Endothelial cell of umbilical vein (primary cell): ENCODE measurements at regions not wholly inside any gene's neighbourhood (a gene's known extent, or its start where the extent isn't known, plus 50 kb on each side); places are given as distances from the start of the nearest gene placed in this dataset.
A peak's percentile ranks its signal among the peaks of the same experiment; 100 is the strongest.

Experiments
- BruUV-seq: library from RNA; stranded (reverse); fragments of 400-500 nt; replicated peaks from 2 replicates; lab custom pipeline; 2021; lab: Mats Ljungman, UMichigan
- CTCF ChIA-PET: fragments of 300-600, 350-600 bp; sonication (Branson Sonifier 250); formaldehyde crosslinking; loops from one replicate; lab custom pipeline; 2021; ENCODE audit warnings: antibody characterized with exemption, inconsistent platforms; lab: Charles Lee
- POLR2A ChIA-PET: fragments of 300-600, 350-600 bp; sonication (Branson Sonifier 250); formaldehyde crosslinking; loops from one replicate; lab custom pipeline; 2021; ENCODE audit warnings: antibody characterized with exemption, inconsistent platforms; lab: Charles Lee
- DNase-seq: peaks from one replicate; pipeline ENCODE4 v3.0.0-alpha.2; 2011; ENCODE audit warnings: low read depth, low spot score
- FAIRE-seq: peaks from 2 replicates; lab custom pipeline; 2011; peaks lifted over from hg19 to GRCh38; lab: Jason Lieb, UNC
- H2AFZ ChIP-seq: 2 replicates; pipeline ENCODE4 v1.6.0; 2012; ENCODE audit warnings: low read depth, low read length, control low read depth, inconsistent platforms
- H3K27ac ChIP-seq: 2 replicates; pipeline ENCODE4 v1.5.1; 2011; ENCODE audit warnings: low read depth, mild to moderate bottlenecking, control low read depth, low read length, moderate library complexity; ENCODE audit not compliant: insufficient read depth
- H3K27me3 ChIP-seq, 2 experiments: 2 replicates each; pipeline versions ENCODE4 v1.6.0 to v1.6.1; 2011; ENCODE audit warnings: low read length in 2 of 2, mixed read lengths in 1 of 2; ENCODE audit not compliant: control insufficient read depth in 2 of 2, insufficient read depth in 2 of 2
- H3K36me3 ChIP-seq, 2 experiments: 2 replicates in 1 of 2; 3 replicates in 1 of 2; pipeline ENCODE4 v1.5.1; 2011; ENCODE audit warnings: low read length in 2 of 2, mild to moderate bottlenecking in 1 of 2, moderate library complexity in 1 of 2; ENCODE audit not compliant: control insufficient read depth in 2 of 2, insufficient read depth in 2 of 2; ENCODE audit errors: extremely low read depth in 1 of 2
- H3K4me1 ChIP-seq: 3 replicates; pipeline ENCODE4 v1.5.1; 2011; ENCODE audit warnings: mild to moderate bottlenecking, low read length; ENCODE audit not compliant: control insufficient read depth, insufficient read depth; ENCODE audit errors: extremely low read depth
- H3K4me2 ChIP-seq: 2 replicates; pipeline ENCODE4 v1.6.1; 2011; ENCODE audit warnings: low read length, control low read depth, mixed read lengths; ENCODE audit not compliant: insufficient read depth
- H3K4me3 ChIP-seq, 3 experiments: fragments of 200-600 bp in 1 of 3; sonication (generic), shearing (Covaris generic) in 1 of 3; replicated peaks in 1 of 3; 2 replicates each; pipeline ENCODE4 v1.5.1; 2011 to 2016; ENCODE audit warnings: control low read depth in 3 of 3, low read length in 3 of 3, mild to moderate bottlenecking in 2 of 3, inconsistent platforms in 1 of 3, low read depth in 1 of 3, moderate library complexity in 1 of 3; ENCODE audit not compliant: insufficient read depth in 1 of 3
- H3K79me2 ChIP-seq: 2 replicates; pipeline ENCODE4 v1.6.0; 2012; ENCODE audit warnings: low read length, inconsistent platforms; ENCODE audit not compliant: control insufficient read depth, insufficient read depth
- H3K9ac ChIP-seq: replicated peaks from 2 replicates; pipeline ENCODE3; 2011; ENCODE audit warnings: low read length, control low read depth; ENCODE audit not compliant: insufficient read depth; ENCODE audit errors: extremely low read depth
- H3K9me1 ChIP-seq: replicated peaks from 3 replicates; pipeline ENCODE4 v1.6.0; 2011; ENCODE audit warnings: mild to moderate bottlenecking, low read length; ENCODE audit not compliant: control insufficient read depth, insufficient read depth; ENCODE audit errors: extremely low read depth
- H3K9me3 ChIP-seq: replicated peaks from 2 replicates; pipeline ENCODE4 v1.5.1; 2012; ENCODE audit warnings: low read length, inconsistent platforms; ENCODE audit not compliant: control insufficient read depth, insufficient read depth
- H4K20me1 ChIP-seq: replicated peaks from 2 replicates; pipeline ENCODE3; 2011; ENCODE audit warnings: mild to moderate bottlenecking, low read length; ENCODE audit not compliant: control insufficient read depth, insufficient read depth; ENCODE audit errors: extremely low read depth
- EZH2 ChIP-seq: IDR thresholded peaks from 2 replicates; pipeline ENCODE4 v1.6.1; 2012; ENCODE audit warnings: borderline replicate concordance, low read depth, mild to moderate bottlenecking, moderate library complexity, low read length, inconsistent platforms; ENCODE audit not compliant: severe bottlenecking
- FOS ChIP-seq: IDR thresholded peaks from 2 replicates; pipeline ENCODE4 v1.6.1; 2011; ENCODE audit warnings: mild to moderate bottlenecking, low read length, moderate library complexity, borderline replicate concordance; ENCODE audit not compliant: insufficient read depth
- GATA2 ChIP-seq: IDR thresholded peaks from 2 replicates; pipeline ENCODE4 v1.7.0; 2011; ENCODE audit warnings: low read depth, mild to moderate bottlenecking, moderate library complexity, mixed read lengths, low read length; ENCODE audit not compliant: insufficient read length, insufficient read depth
- JUN ChIP-seq: IDR thresholded peaks from 2 replicates; pipeline ENCODE4 v1.6.1; 2011; ENCODE audit warnings: borderline replicate concordance, low read depth; ENCODE audit not compliant: insufficient read length, insufficient read depth
- MYC ChIP-seq: IDR thresholded peaks from one replicate; pipeline ENCODE4 v1.6.1; 2011; ENCODE audit warnings: mild to moderate bottlenecking, low read depth, low read length
- POLR2A ChIP-seq: IDR thresholded peaks from 2 replicates; pipeline ENCODE4 v1.6.1; 2012; ENCODE audit warnings: low read depth, mild to moderate bottlenecking, control low read depth, low read length
- POLR2AphosphoS5 ChIP-seq: IDR thresholded peaks from 2 replicates; pipeline ENCODE4 v1.6.1; 2012; ENCODE audit warnings: low read depth, mild to moderate bottlenecking, control low read depth, low read length, moderate library complexity; ENCODE audit not compliant: insufficient read depth
- dilution Hi-C: fragments of 300-500 bp; cut with MboI; formaldehyde crosslinking; loops from one replicate; pipeline ENCODE4 v1.15.0; 2019; ENCODE audit warnings: low sequenced_read_pairs; ENCODE audit not compliant: extremely low pct_ligation_motif_present
- intact Hi-C: fragments of 100-400 bp; cut with micrococcal nuclease; formaldehyde crosslinking; loops from one replicate; pipeline ENCODE4 v1.10.0; 2022
- TF ChIP-seq, protein P1 (sequence below), 2 donors: IDR thresholded peaks; 1 replicate in 1 of 2; 2 replicates in 1 of 2; pipeline ENCODE4 v1.5.1; 2011; ENCODE audit warnings: low read length in 2 of 2, mild to moderate bottlenecking in 2 of 2, moderate library complexity in 2 of 2, control low read depth in 1 of 2, inconsistent platforms in 1 of 2, low read depth in 1 of 2; ENCODE audit not compliant: insufficient read depth in 1 of 2; ENCODE audit errors: extremely low read depth in 1 of 2
- TF ChIP-seq, protein P2 (sequence below): IDR thresholded peaks from 2 replicates; pipeline ENCODE4 v1.6.1; 2011; ENCODE audit not compliant: insufficient read depth, insufficient read length

DNA sequence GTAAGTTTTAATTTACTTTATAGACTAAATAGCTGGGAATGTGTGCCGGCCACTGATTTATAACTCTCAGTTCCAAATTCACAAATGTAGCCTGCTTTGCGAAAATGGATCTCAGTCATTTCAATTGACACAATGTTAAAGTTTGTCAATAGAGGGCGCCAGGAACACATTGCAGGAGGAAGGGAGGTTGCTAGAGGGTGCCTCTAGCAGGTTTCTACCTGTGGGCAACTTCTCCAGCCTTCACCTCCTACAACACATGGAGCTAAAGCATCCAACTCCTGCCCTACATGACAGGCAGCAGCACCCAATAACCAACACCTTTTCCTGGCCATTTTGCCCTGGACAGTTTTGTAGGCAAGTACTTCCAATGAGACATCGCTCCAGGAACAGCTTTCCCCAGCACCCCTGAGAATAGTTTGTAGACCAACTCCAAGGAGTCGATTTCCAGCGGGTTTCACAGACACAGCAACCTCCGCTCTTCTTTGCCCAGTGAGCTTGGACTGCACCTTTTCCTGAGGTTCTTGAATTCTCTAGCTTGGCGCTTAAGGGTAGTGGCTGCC lies 784.8 kb upstream of the CDH2 start:
- H3K9me1 ChIP-seq, result no peaks in the 10 kb centered on the region
- no peak overlapping the region for H3K4me2 ChIP-seq
- H3K27ac ChIP-seq, result no peak overlapping the region
- TF ChIP-seq POLR2AphosphoS5 (no peak), JUN (no peak), MYC (no peak)
- TF ChIP-seq, protein P1, sequence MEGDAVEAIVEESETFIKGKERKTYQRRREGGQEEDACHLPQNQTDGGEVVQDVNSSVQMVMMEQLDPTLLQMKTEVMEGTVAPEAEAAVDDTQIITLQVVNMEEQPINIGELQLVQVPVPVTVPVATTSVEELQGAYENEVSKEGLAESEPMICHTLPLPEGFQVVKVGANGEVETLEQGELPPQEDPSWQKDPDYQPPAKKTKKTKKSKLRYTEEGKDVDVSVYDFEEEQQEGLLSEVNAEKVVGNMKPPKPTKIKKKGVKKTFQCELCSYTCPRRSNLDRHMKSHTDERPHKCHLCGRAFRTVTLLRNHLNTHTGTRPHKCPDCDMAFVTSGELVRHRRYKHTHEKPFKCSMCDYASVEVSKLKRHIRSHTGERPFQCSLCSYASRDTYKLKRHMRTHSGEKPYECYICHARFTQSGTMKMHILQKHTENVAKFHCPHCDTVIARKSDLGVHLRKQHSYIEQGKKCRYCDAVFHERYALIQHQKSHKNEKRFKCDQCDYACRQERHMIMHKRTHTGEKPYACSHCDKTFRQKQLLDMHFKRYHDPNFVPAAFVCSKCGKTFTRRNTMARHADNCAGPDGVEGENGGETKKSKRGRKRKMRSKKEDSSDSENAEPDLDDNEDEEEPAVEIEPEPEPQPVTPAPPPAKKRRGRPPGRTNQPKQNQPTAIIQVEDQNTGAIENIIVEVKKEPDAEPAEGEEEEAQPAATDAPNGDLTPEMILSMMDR (IDR thresholded peaks at IDR 0.05; ENCODE audit: extremely low read depth in 1 of 2, insufficient read depth in 1 of 2, low read depth in 1 of 2, low read length in 2 of 2), result peak; percentile 50 to 51
- dilution Hi-C loops (no loop called here), intact Hi-C loops (loop anchor here (1.0 to 10.0 kb wide), 5 partner anchors 159 to 1323 kb away; no protein-coding TSS in a partner anchor)
- no peaks in the 10 kb centered on the region for H3K9me3 ChIP-seq
- no peaks in the 10 kb centered on the region for H3K27me3 ChIP-seq
- no TSS peak for BruUV-seq
- H3K36me3 ChIP-seq, result no peaks in the 10 kb centered on the region
- H3K4me3 ChIP-seq, result no peak overlapping the region
- FAIRE-seq (peak; percentile 44), DNase-seq (peak; percentile 43)
- H3K4me1 ChIP-seq, result peaks cover 8% of the 10 kb centered on the region
- no peak overlapping the region for H2AFZ ChIP-seq
- CTCF ChIA-PET, result interaction anchor here (0.7 to 2.3 kb wide), 3 partner anchors 11 to 1319 kb away, joined by 3 to 11 read pairs (median 9); no protein-coding TSS in a partner anchor
- H4K20me1 ChIP-seq, result no peaks in the 10 kb centered on the region
- no peaks in the 10 kb centered on the region for H3K79me2 ChIP-seq
- no peak overlapping the region for H3K9ac ChIP-seq
- POLR2A ChIA-PET, result no interaction called here

DNA sequence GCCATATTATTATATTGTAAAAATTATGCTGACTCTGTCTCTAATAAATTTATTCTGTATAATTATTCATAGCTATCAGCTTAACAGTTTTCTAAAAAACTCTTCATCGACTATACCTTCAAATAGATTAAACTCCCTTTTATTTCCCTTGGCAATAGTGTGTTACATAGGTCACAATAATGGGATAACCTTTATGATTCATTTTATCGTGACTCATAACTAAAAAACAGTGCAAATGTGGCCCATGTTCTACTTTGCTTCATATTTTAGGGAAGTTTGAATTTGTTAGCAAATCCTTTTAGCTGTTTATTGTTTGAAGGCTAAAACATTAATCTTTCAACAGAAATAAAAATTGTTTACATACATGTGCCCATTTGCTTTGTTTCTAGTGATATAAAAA lies 783.2 kb upstream of the CDH2 start:
- no peaks in the 10 kb centered on the region for H4K20me1 ChIP-seq
- dilution Hi-C loops, result no loop called here
- H3K9me3 ChIP-seq, result no peaks in the 10 kb centered on the region
- no peaks in the 10 kb centered on the region for H3K79me2 ChIP-seq
- H3K27me3 ChIP-seq, result no peaks in the 10 kb centered on the region
- intact Hi-C loops, result loop anchor here (5.0 to 10.0 kb wide), 4 partner anchors 158 to 1325 kb away; no protein-coding TSS in a partner anchor
- no peak overlapping the region for H3K4me3 ChIP-seq
- H3K27ac ChIP-seq, result no peak overlapping the region
- no peak for TF ChIP-seq POLR2A
- TF ChIP-seq JUN, result peak; percentile 64
- TF ChIP-seq MYC, result no peak
- TF ChIP-seq, protein P1 (IDR thresholded peaks at IDR 0.05; ENCODE audit: extremely low read depth in 1 of 2, insufficient read depth in 1 of 2, low read depth in 1 of 2, low read length in 2 of 2), result no peak
- TF ChIP-seq, protein P2, sequence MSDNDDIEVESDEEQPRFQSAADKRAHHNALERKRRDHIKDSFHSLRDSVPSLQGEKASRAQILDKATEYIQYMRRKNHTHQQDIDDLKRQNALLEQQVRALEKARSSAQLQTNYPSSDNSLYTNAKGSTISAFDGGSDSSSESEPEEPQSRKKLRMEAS, result no peak
- TF ChIP-seq GATA2, result no peak
- peak; percentile 86 for TF ChIP-seq FOS
- TF ChIP-seq POLR2AphosphoS5, result no peak
- no peak for TF ChIP-seq EZH2
- H3K9me1 ChIP-seq, result no peaks in the 10 kb centered on the region
- peaks cover 8% of the 10 kb centered on the region for H3K4me1 ChIP-seq
- ChIA-PET POLR2A (no interaction called here), CTCF (no interaction called here)
- FAIRE-seq, result peak; percentile 40
- H3K9ac ChIP-seq, result no peak overlapping the region
- no peak overlapping the region for H2AFZ ChIP-seq
- DNase-seq, result peak; percentile 71
- no peaks in the 10 kb centered on the region for H3K36me3 ChIP-seq
- BruUV-seq, result no TSS peak
- no peak overlapping the region for H3K4me2 ChIP-seq
